Fibroblast of villous mesenchyme (primary cell): ENCODE measurements at regions not wholly inside any gene's neighbourhood (a gene's known extent, or its start where the extent isn't known, plus 50 kb on each side); places are given as distances from the start of the nearest gene placed in this dataset.

ENCODE experiments used
- DNase-seq: peaks from one replicate; pipeline ENCODE4 v3.0.0-alpha.2; 2010; ENCODE audit warnings: low read depth
- H3K4me3 ChIP-seq: 2 replicates; pipeline ENCODE4 v1.5.1; 2011; ENCODE audit warnings: low read depth, mild to moderate bottlenecking, low read length
- TF ChIP-seq, protein P1 (sequence below): IDR thresholded peaks from 2 replicates; pipeline ENCODE4 v1.5.1; 2012; ENCODE audit warnings: low read depth, mild to moderate bottlenecking, low read length; ENCODE audit not compliant: insufficient read depth

DNA sequence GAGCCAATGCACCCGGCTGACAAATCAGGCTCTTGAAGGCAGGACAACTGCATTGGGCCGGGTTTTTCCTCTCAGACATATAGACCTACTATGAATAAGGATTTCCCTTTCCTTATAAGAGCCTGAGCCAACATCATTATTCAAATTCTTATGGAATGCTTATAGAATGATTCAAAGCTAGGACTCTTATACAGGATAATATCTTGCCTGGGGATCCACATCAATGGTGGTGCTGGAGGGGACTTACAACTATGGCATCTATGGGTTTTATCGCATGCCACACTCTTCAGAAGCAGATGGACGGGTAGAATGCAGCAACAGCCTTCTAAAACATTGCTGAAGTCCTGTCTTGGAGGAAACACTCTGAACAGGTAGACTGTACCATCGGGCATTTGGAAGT lies 296.8 kb upstream of the KYNU start:
- H3K4me3 ChIP-seq, result no peak overlapping the region
- no peak for DNase-seq
- TF ChIP-seq, protein P1, sequence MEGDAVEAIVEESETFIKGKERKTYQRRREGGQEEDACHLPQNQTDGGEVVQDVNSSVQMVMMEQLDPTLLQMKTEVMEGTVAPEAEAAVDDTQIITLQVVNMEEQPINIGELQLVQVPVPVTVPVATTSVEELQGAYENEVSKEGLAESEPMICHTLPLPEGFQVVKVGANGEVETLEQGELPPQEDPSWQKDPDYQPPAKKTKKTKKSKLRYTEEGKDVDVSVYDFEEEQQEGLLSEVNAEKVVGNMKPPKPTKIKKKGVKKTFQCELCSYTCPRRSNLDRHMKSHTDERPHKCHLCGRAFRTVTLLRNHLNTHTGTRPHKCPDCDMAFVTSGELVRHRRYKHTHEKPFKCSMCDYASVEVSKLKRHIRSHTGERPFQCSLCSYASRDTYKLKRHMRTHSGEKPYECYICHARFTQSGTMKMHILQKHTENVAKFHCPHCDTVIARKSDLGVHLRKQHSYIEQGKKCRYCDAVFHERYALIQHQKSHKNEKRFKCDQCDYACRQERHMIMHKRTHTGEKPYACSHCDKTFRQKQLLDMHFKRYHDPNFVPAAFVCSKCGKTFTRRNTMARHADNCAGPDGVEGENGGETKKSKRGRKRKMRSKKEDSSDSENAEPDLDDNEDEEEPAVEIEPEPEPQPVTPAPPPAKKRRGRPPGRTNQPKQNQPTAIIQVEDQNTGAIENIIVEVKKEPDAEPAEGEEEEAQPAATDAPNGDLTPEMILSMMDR, result no peak

DNA sequence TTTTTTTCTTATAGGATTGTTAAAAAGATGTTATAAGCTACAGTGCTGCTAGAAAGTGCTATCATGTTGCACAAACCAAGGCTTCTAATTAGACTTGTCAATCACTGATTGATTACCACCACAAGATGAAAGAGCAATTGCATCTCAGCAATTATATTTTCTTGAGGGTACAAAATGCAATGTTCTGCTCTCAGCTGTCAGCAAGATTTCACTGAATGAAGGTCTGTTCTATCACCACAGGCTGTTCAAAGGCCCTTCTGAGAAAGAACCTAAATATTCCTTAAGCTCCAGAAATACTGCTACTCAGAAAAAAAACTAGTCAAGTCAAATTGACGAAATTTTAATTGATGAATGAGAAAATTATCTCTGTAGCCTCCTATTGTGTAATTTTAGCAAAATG lies 301.9 kb upstream of the KYNU start:
- no peak overlapping the region for H3K4me3 ChIP-seq
- TF ChIP-seq, protein P1, result no peak

DNA sequence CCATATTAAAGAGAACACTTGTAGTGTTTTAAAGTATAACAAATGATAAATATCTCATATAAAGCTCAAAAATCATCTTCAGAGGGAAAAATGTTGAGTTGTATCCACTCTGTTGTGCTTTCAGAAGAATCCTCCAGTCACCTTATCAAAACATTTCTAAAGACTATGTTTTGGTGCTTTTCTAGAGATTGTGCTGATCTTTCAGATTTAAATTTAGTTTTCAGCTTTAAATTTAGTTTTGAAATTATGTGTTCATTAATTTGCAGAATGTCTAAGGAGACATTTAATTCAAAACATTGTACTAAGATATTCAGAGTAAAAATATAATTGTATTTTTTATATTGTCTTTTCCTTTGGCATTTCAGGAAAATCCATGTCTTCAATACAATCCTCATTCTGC lies 303.1 kb upstream of the KYNU start:
- no peak overlapping the region for H3K4me3 ChIP-seq
- TF ChIP-seq, protein P1, result no peak
- DNase-seq, result no peak

More for the DNA sequence above, 301.9 kb upstream of the KYNU start:
- no peak for DNase-seq

- TF ChIP-seq, protein P1, result no peak
- no peak overlapping the region for H3K4me3 ChIP-seq
- no peak for DNase-seq
Measured at GRCh38 chr2:142572346-142573132, 304.9 kb upstream of the KYNU start.

- H3K4me3 ChIP-seq, result no peak overlapping the region
- DNase-seq, result no peak
- TF ChIP-seq, protein P1, result no peak
Measured at GRCh38 chr2:142571934-142572333, 305.5 kb upstream of the KYNU start.

- DNase-seq, result no peak
- TF ChIP-seq, protein P1, result no peak
- H3K4me3 ChIP-seq, result no peak overlapping the region
Measured at GRCh38 chr2:142562900-142563299, 314.6 kb upstream of the KYNU start.

DNA sequence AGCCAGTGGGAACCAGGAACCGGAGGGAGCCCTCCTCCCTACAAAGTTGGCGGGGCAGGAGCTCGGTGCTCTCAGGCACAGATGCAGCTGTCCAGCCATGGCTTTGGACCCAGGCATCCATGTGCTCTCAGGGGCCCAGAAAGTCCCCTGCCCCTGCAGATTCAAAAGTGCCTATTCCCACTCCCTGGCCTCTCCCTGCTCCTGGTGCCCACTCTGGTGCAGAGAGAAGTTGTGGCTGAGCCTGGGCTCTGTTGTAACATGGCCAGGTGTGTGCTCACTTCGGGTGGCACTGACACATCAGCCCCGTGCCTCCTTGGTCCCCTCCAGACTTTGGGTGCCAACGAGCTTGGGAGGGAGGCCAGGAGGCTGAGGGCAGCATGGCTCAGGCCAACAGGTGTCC lies 315.8 kb upstream of the KYNU start:
- TF ChIP-seq, protein P1, result no peak
- no peak overlapping the region for H3K4me3 ChIP-seq
- no peak for DNase-seq
